ENCODE measurements at regions not wholly inside any gene's neighbourhood (a gene's known extent, or its start where the extent isn't known, plus 50 kb on each side); places are given as distances from the start of the nearest gene placed in this dataset.

DNA sequence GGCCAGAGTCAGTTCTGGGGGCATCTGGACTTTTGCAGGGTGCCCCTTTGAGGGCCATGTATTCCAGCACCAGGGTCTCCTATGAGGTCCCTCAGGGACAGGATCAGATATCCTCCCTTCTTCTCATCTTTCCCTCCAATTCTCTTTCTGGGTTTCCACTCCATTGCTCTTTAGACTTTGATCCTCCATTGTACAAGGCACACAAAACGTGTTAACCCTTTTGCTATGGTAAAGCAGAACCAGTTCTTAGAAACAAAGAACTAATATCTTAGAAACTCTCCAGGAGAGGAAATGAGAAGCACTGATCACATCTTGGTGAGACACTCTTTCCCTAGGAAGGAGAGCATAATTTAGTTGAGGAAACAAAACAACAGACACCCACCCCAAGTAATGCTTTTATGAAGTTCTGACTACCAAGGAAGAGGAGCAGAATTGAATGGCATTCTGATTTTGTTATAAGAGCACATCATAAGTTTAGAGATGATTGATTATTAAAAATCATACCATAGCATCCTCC is 200.7 kb upstream of the NPY2R start:
- no peaks in the 10 kb centered on the region for H3K36me3 ChIP-seq (ENCODE audit: control insufficient read depth, insufficient read depth, low read length)
- H3K27me3 ChIP-seq (replicated peaks; ENCODE audit: control insufficient read depth, insufficient read depth, low read length) = no peaks in the 10 kb centered on the region
- no peak overlapping the region for H3K4me3 ChIP-seq (replicated peaks; ENCODE audit: low read depth, low read length)
- no peak for DNase-seq (ENCODE audit: extremely low read depth, insufficient read length)
- TF ChIP-seq, protein P1, sequence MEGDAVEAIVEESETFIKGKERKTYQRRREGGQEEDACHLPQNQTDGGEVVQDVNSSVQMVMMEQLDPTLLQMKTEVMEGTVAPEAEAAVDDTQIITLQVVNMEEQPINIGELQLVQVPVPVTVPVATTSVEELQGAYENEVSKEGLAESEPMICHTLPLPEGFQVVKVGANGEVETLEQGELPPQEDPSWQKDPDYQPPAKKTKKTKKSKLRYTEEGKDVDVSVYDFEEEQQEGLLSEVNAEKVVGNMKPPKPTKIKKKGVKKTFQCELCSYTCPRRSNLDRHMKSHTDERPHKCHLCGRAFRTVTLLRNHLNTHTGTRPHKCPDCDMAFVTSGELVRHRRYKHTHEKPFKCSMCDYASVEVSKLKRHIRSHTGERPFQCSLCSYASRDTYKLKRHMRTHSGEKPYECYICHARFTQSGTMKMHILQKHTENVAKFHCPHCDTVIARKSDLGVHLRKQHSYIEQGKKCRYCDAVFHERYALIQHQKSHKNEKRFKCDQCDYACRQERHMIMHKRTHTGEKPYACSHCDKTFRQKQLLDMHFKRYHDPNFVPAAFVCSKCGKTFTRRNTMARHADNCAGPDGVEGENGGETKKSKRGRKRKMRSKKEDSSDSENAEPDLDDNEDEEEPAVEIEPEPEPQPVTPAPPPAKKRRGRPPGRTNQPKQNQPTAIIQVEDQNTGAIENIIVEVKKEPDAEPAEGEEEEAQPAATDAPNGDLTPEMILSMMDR (IDR thresholded peaks at IDR 0.05; ENCODE audit: insufficient read depth, low read length, poor library complexity, severe bottlenecking) = no peak

DNA sequence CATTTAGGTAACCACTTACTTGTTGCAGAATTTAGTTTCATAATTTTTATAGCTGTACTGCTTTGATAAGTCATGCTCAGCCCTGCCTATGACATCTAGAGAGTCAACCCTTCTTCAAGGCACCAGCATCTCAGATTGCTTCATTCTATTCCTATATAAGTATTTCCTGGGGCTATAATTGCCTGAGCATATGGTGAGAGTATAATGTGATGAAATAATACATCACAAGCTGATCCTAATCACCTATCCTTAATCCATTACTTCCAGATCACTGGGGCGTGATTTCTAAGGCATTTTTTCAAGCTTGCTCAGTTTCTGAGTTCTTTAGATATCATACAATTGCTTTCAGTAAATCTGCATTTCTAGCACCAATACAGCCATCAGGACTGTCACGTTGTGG is 200.0 kb upstream of the NPY2R start:
- Histone ChIP-seq H3K27me3 (replicated peaks; ENCODE audit: control insufficient read depth, insufficient read depth, low read length) (no peaks in the 10 kb centered on the region), H3K4me3 (replicated peaks; ENCODE audit: low read depth, low read length) (no peak overlapping the region), H3K36me3 (ENCODE audit: control insufficient read depth, insufficient read depth, low read length) (no peaks in the 10 kb centered on the region)
- DNase-seq (ENCODE audit: extremely low read depth, insufficient read length) = no peak
- TF ChIP-seq, protein P1 (IDR thresholded peaks at IDR 0.05; ENCODE audit: insufficient read depth, low read length, poor library complexity, severe bottlenecking) = no peak

DNA sequence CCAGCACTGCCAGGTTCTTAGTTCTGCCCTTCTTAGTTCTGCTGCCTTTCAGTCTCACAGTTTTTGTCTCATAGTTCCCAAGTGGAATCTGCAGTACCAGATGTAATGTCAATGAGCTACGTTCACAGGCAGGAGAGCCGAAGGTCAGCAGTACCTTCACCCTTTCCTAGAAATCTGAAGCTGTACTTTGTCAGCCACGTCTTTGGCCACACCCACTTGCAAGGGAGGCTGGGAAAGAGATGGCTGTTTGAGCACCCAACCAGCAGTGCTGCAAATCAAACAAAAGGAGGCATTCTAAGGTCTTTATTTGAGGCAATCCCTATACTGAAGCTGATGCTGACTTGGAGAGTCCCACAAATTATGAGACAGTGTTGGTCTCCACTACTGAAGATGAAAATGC is 199.1 kb upstream of the NPY2R start:
- no peaks in the 10 kb centered on the region for H3K36me3 ChIP-seq (ENCODE audit: control insufficient read depth, insufficient read depth, low read length)
- H3K27me3 ChIP-seq (replicated peaks; ENCODE audit: control insufficient read depth, insufficient read depth, low read length) = no peaks in the 10 kb centered on the region
- TF ChIP-seq, protein P1 (IDR thresholded peaks at IDR 0.05; ENCODE audit: insufficient read depth, low read length, poor library complexity, severe bottlenecking) = no peak
- no peak for DNase-seq (ENCODE audit: extremely low read depth, insufficient read length)
- H3K4me3 ChIP-seq (replicated peaks; ENCODE audit: low read depth, low read length) = no peak overlapping the region

DNA sequence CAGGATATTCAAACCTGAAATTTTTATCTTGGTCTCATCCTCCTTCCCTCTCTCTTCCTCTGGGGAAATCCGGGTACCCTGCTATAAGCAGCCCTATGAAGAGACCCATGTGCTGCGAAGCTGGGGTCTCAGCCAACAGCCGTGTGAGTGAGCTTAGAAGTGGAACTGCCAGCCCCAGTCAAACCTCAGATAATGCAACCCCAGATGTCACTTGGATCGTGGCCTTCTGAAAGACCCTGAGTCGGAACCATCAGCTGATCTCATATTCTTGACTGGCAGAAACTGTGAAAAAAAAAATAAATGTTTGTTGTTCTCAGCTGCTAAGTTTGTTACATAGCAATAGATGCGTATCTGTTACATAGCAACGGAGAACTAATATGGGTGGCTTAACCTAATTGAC is 198.1 kb upstream of the NPY2R start:
- H3K4me3 ChIP-seq (replicated peaks; ENCODE audit: low read depth, low read length) = no peak overlapping the region
- no peak for DNase-seq (ENCODE audit: extremely low read depth, insufficient read length)
- H3K27me3 ChIP-seq (replicated peaks; ENCODE audit: control insufficient read depth, insufficient read depth, low read length) = no peaks in the 10 kb centered on the region; the same call in 1 of the 2 replicates
- TF ChIP-seq, protein P1 (IDR thresholded peaks at IDR 0.05; ENCODE audit: insufficient read depth, low read length, poor library complexity, severe bottlenecking) = no peak
- H3K36me3 ChIP-seq (ENCODE audit: control insufficient read depth, insufficient read depth, low read length) = no peaks in the 10 kb centered on the region

DNA sequence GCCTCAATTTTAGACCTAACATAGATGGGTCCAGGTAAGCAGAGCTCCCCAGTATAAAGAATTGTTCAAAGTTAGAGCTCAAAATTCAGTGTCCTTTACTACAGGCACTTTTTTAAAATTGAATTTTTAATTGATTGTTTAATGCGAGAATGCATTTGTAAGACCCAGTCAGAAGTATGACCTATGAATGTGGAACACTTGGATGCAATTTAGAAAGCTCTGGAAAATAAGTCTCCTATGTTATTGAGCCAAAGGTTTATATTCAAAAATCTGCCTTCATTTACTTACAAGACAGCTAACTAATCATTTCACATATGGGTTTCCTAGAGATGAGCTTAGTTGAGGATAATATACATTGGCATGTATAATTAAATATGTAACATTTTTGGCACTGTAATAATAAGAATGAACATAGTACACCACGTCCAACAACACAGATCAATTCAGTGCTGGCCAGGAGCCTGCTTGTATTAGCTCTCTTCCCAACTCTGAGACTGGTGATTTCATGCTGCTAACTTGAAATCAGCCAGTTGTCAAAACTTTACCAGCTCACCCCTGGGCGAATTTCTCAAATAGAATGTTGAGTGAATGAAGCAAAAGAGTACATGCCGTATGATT is 197.2 kb upstream of the NPY2R start:
- Histone ChIP-seq H3K27me3 (replicated peaks; ENCODE audit: control insufficient read depth, insufficient read depth, low read length) (no peaks in the 10 kb centered on the region; the same call in 1 of the 2 replicates), H3K4me3 (replicated peaks; ENCODE audit: low read depth, low read length) (no peak overlapping the region), H3K36me3 (ENCODE audit: control insufficient read depth, insufficient read depth, low read length) (no peaks in the 10 kb centered on the region)
- TF ChIP-seq, protein P1 (IDR thresholded peaks at IDR 0.05; ENCODE audit: insufficient read depth, low read length, poor library complexity, severe bottlenecking) = no peak
- DNase-seq (ENCODE audit: extremely low read depth, insufficient read length) = no peak
